Peyer's patch (tissue), 4 donors: ENCODE measurements at regions not wholly inside any gene's neighbourhood (a gene's known extent, or its start where the extent isn't known, plus 50 kb on each side); places are given as distances from the start of the nearest gene placed in this dataset.

Source experiments
- POLR2A ChIP-seq, 2 donors: fragments of 450-650 bp; IDR thresholded peaks; one replicate each; pipeline ENCODE4 v1.5.1; 2017; ENCODE audit warnings: antibody characterized with exemption in 2 of 2, mild to moderate bottlenecking in 2 of 2, moderate library complexity in 2 of 2
- TF ChIP-seq, protein P1 (sequence below), 6 experiments: fragments of 450-650 bp in 4 of 6; fragments of 200-600 bp in 2 of 6; sonication (generic) in 1 of 6; IDR thresholded peaks; one replicate each; pipeline ENCODE4 v1.5.1; 2017 to 2019; ENCODE audit warnings: antibody characterized with exemption in 6 of 6, mild to moderate bottlenecking in 3 of 6, moderate library complexity in 1 of 6

DNA sequence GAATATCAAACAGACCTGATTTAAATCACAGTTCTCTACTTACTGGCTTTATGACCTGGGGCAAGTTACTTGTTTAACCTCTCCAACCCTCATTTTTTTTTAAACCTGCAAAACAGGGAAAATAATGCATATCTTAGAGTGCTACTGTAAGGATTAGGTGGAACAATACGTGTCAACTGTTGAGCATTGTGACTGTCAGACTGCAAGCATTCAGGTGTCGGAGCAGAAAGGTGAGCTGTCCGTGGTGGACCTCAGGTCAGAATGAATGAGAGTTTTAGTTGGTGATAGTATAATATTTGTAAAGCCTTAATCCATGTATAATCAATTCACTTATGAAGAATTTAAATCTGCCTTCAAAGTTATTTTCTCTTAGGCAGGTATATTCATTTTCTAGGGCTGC lies 404.2 kb downstream of the ETNK1 start:
- TF ChIP-seq, protein P1, sequence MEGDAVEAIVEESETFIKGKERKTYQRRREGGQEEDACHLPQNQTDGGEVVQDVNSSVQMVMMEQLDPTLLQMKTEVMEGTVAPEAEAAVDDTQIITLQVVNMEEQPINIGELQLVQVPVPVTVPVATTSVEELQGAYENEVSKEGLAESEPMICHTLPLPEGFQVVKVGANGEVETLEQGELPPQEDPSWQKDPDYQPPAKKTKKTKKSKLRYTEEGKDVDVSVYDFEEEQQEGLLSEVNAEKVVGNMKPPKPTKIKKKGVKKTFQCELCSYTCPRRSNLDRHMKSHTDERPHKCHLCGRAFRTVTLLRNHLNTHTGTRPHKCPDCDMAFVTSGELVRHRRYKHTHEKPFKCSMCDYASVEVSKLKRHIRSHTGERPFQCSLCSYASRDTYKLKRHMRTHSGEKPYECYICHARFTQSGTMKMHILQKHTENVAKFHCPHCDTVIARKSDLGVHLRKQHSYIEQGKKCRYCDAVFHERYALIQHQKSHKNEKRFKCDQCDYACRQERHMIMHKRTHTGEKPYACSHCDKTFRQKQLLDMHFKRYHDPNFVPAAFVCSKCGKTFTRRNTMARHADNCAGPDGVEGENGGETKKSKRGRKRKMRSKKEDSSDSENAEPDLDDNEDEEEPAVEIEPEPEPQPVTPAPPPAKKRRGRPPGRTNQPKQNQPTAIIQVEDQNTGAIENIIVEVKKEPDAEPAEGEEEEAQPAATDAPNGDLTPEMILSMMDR (IDR thresholded peaks at IDR 0.05): no peak
- no peak for TF ChIP-seq POLR2A (IDR thresholded peaks at IDR 0.05)
